GM23338 (cell line): ENCODE measurements at regions not wholly inside any gene's neighbourhood (a gene's known extent, or its start where the extent isn't known, plus 50 kb on each side); places are given as distances from the start of the nearest gene placed in this dataset.

Source experiments
- CREB1 ChIP-seq: fragments of 250-450 bp; sonication (Bioruptor Pico); IDR thresholded peaks from 2 replicates; pipeline ENCODE4 v1.5.0; 2020; ENCODE audit warnings: low read depth, mild to moderate bottlenecking, moderate library complexity
- CTCF ChIP-seq, 2 experiments: fragments of 200-600 bp in 1 of 2; sonication (generic) in 1 of 2; conservative IDR thresholded peaks; 2 replicates each; pipeline versions ENCODE4 v1.5.1 to v1.6.1; 2016 to 2017; ENCODE audit warnings: antibody characterized with exemption in 2 of 2, low read depth in 2 of 2, mild to moderate bottlenecking in 2 of 2, moderate library complexity in 1 of 2
- EZH2 ChIP-seq: fragments of 200-600 bp; sonication (generic); IDR thresholded peaks from one replicate; pipeline ENCODE4 v1.8.0; 2017; ENCODE audit warnings: antibody characterized with exemption, mild to moderate bottlenecking, low read depth; ENCODE audit not compliant: unreplicated experiment
- NANOG ChIP-seq: IDR thresholded peaks from 2 replicates; pipeline ENCODE4 v1.6.1; 2016; ENCODE audit warnings: antibody characterized with exemption, borderline replicate concordance
- TF ChIP-seq, protein P1 (sequence below): IDR thresholded peaks from one replicate; pipeline ENCODE4 v1.6.1; 2018; ENCODE audit warnings: antibody characterized with exemption; ENCODE audit not compliant: unreplicated experiment

DNA sequence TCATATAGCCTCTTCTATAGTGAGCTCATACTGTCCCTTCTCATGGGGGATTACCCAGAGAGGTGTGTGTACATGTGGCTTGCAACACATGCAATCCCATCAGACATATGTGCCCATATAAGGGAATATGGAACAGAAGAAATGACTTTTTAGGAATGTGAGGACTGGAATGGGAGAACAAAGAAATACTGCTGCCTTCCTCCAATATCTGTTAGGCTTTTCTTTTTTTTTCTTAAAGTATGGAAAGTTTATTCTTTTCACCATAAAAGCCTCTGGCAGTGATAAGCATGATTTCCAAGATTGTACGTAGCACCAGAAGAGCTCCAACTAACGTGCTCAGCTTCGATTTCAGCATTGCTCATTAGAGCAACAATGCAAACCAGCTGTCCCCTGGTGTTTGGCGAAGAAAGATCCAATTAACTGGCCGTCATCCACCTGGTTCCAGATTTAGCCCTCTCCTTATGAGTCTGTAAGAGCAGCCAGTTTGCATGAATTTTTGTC, 113.6 kb downstream of the ADCYAP1 start:
- TF ChIP-seq CTCF (conservative IDR thresholded peaks at IDR 0.05; ENCODE audit: low read depth in 2 of 2) = no peak
- TF ChIP-seq EZH2 = no peak
- TF ChIP-seq NANOG = no peak
- TF ChIP-seq, protein P1, sequence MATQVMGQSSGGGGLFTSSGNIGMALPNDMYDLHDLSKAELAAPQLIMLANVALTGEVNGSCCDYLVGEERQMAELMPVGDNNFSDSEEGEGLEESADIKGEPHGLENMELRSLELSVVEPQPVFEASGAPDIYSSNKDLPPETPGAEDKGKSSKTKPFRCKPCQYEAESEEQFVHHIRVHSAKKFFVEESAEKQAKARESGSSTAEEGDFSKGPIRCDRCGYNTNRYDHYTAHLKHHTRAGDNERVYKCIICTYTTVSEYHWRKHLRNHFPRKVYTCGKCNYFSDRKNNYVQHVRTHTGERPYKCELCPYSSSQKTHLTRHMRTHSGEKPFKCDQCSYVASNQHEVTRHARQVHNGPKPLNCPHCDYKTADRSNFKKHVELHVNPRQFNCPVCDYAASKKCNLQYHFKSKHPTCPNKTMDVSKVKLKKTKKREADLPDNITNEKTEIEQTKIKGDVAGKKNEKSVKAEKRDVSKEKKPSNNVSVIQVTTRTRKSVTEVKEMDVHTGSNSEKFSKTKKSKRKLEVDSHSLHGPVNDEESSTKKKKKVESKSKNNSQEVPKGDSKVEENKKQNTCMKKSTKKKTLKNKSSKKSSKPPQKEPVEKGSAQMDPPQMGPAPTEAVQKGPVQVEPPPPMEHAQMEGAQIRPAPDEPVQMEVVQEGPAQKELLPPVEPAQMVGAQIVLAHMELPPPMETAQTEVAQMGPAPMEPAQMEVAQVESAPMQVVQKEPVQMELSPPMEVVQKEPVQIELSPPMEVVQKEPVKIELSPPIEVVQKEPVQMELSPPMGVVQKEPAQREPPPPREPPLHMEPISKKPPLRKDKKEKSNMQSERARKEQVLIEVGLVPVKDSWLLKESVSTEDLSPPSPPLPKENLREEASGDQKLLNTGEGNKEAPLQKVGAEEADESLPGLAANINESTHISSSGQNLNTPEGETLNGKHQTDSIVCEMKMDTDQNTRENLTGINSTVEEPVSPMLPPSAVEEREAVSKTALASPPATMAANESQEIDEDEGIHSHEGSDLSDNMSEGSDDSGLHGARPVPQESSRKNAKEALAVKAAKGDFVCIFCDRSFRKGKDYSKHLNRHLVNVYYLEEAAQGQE = no peak
- TF ChIP-seq CREB1 (CRISPR knock-in tag) = no peak
